Neural cell (in vitro differentiated cells): ENCODE measurements at regions not wholly inside any gene's neighbourhood (a gene's known extent, or its start where the extent isn't known, plus 50 kb on each side); places are given as distances from the start of the nearest gene placed in this dataset.

Experiments
- CTCF ChIP-seq: fragments of 450-650 bp; IDR thresholded peaks from 2 replicates; pipeline ENCODE4 v1.5.1; 2014; ENCODE audit warnings: antibody characterized with exemption, mild to moderate bottlenecking, moderate library complexity; ENCODE audit not compliant: poor library complexity, severe bottlenecking
- EZH2 ChIP-seq: fragments of 200-600, 300-800 bp; shearing (Covaris generic), sonication (generic); IDR thresholded peaks from 2 replicates; pipeline ENCODE4 v1.6.1; 2014; ENCODE audit warnings: antibody characterized with exemption, low read length, borderline replicate concordance, mild to moderate bottlenecking; ENCODE audit not compliant: insufficient read depth, poor library complexity, severe bottlenecking
- MXI1 ChIP-seq: fragments of 450-650 bp; conservative IDR thresholded peaks from 2 replicates; pipeline ENCODE4 v1.6.1; 2014; ENCODE audit warnings: antibody characterized with exemption, mild to moderate bottlenecking; ENCODE audit not compliant: poor library complexity, severe bottlenecking
- RAD21 ChIP-seq: fragments of 450-650 bp; conservative IDR thresholded peaks from 2 replicates; pipeline ENCODE4 v1.6.1; 2014; ENCODE audit warnings: antibody characterized with exemption, mild to moderate bottlenecking, moderate library complexity
- REST ChIP-seq: IDR thresholded peaks from 2 replicates; pipeline ENCODE4 v1.6.1; 2012; ENCODE audit warnings: borderline replicate concordance

GRCh38 chr2:82576656-82577055 lies 1882.4 kb downstream of the SUCLG1 start:
- TF ChIP-seq CTCF (no peak), REST (no peak), MXI1 (no peak), EZH2 (no peak), RAD21 (no peak)
